HG02884 (cell line): ENCODE measurements at regions not wholly inside any gene's neighbourhood (a gene's known extent, or its start where the extent isn't known, plus 50 kb on each side); places are given as distances from the start of the nearest gene placed in this dataset.

Source experiments
- ATAC-seq: cut with Tn5 transposase; IDR thresholded peaks from one replicate; pipeline ENCODE4 v1.9.1; 2021; ENCODE audit warnings: mild to moderate bottlenecking, moderate library complexity; ENCODE audit not compliant: unreplicated experiment

DNA sequence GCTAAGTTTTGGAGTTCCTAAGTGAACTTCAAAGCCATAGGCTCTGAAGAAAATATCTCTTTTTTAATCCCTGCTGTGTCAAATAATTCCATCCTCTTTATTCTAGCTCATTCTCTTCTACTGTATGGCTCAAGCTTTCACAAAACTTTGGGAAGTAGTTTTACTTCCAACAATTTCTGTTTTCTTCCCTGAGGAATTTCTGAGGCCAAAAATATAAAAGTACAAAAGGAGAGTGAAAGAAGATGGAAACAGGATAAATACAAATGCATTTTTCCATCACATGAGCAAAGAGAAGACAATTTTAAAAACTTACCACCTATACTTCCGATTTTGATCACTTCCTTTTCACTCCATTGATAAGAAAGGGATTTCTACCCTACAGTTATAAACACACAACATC, 585.7 kb upstream of the DAB2 start:
- no peak for ATAC-seq

DNA sequence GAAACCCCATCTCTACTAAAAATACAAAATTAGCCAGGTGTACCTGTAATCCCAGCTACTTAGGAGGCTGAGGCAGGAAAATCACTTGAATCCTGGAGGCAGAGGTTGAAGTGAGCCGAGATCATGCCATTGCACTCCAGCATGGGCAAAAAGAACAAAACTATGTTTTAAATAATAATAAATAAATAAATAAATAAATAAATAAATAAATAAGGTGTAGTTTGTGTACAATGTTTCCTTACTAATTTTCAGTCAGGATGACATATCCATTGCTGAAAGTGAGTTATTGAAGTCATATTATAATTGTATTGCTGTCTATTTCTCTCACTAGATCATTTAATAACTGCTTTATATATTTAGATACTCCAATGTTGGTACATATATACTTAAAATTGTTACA, 581.5 kb upstream of the DAB2 start:
- ATAC-seq = no peak

- no peak for ATAC-seq
Measured at GRCh38 chr5:40001796-40002195, 577.0 kb upstream of the DAB2 start.

- ATAC-seq = no peak
Measured at GRCh38 chr5:39998518-39998917, 573.7 kb upstream of the DAB2 start.

DNA sequence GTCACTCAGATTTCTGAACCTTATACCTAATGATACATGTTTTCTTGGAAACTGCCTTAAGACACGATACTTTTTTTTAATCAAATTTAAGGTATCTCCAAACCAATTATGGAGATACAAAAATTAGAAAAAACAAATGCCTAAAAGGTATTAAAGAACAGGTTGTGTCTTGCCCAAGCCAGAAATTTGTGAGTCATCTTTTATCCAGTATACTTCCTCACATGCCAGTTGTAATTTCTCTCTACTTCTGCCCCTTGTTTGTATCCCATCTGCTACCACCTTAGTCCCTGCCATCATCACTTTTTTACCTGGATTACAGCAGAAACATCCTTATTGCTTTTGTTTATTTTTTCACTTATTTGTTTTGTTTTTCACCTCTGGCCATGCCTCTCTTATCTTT, 571.2 kb upstream of the DAB2 start:
- no peak for ATAC-seq

DNA sequence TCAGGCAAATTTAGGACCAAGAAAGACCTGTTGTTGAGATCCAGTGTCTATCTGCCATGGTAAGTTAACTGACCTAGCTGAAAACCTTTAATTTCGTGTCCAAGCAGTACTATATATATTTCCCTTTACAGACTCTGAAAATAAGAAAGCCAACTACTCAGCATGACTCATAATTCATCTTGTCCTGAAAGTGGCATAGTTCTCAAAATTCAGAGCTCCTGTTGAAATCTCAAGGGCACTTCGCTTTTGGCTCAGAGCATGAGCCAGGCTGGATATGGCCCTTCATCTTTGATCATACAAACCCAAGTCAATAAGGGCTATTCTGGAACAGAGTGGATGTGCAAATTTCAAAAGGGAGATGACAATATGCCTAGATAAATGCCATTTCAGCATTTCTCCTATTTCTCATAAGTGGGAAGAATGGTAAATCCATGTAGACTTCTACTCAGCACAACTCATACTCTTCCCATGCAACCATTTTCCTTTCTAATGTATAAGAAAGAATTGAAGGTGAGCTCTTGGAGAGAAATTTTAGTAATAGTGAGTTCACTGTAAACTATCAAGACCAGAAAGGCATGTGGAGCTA, 567.9 kb upstream of the DAB2 start:
- no peak for ATAC-seq

- no peak for ATAC-seq
Measured at GRCh38 chr5:39986614-39987013, 561.8 kb upstream of the DAB2 start.

DNA sequence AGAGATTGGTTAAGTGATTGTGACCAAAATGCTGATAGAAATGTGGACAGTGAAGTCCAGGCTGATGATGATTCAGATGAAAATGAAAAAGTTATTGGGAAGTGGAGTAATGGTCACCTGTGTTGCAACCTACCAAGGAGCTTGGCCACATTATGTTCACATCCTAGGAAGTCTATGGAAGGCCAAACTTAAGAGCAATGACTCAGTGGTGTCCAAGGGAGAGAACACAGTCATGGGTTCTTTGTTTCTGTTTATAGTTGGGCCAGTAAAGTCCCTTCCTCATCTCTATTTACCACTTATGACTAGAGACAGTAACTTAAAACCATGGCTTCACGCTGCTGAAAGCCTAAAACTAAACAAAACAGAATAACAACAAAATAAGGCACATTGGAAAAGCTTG, 555.3 kb upstream of the DAB2 start:
- no peak for ATAC-seq

GRCh38 chr5:39977066-39977655, 552.4 kb upstream of the DAB2 start:
- no peak for ATAC-seq

GRCh38 chr5:39970117-39970798, 545.5 kb upstream of the DAB2 start:
- no peak for ATAC-seq

DNA sequence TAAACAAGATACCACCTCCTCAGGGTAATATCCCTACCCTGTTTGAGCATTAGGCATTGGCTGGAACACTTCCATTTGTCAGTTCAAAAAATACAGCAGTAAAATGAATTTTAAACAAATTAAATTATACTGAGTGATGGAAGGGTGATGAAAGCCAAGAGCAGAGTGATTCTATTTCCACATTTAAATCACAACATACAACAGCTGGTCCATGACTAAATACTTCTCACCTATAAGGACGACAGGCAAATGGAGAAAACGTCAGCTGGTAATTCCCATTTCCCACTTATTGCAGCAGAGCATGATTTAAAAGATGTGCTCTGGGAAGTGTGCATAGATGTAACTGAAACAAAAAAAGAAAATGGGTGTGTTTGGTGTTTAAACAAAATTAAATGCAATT, 543.6 kb upstream of the DAB2 start:
- ATAC-seq = no peak

GRCh38 chr5:39955156-39955555, 530.4 kb upstream of the DAB2 start:
- no peak for ATAC-seq

GRCh38 chr5:39951070-39951469, 526.3 kb upstream of the DAB2 start:
- no peak for ATAC-seq

DNA sequence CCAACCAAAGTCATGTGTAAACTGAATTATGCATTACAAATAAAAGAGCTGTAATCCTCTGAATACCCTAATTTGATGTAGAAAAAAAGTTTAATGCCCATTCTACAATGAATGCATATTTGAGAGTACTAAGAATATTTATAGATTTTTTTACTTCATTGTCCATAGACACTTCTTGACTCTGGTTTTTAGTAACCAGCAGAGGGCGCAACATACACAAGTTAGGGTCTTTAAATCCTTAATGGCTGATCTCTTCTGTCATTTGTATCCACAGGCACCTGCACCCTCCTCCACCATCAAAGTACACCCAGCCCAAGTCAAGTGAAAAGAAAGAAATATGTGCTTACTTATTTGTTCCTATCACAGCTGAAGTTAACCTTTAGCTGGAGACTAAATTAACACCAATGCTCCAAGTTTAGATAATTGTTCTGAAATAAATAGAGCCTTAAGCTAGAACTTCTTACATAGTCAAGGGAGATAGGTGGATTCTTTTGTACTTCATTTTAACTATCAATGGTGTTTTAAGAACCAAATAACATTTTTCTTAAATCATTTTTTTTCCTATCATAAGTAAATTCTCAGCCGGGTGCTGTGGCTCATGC, 524.2 kb upstream of the DAB2 start:
- peak; percentile 96 for ATAC-seq

DNA sequence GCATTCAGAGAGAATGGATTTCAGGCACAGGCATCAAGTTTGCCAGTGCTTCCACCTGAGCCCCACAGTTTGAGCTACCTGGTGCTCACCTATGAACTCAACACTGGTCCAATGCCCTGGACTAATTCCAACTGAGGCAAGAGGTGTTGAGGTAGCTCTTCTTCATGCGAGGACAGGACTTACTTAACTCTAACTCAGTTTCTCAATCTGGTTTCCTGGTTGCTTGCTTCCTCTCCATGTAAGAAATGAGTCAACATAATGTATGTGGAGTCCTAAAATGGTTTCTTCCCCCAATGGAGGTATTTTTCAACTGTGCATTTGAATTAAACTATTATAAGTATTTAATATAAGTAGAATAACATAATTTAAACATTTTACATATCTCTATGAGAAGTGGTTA, 523.6 kb upstream of the DAB2 start:
- ATAC-seq = no peak

DNA sequence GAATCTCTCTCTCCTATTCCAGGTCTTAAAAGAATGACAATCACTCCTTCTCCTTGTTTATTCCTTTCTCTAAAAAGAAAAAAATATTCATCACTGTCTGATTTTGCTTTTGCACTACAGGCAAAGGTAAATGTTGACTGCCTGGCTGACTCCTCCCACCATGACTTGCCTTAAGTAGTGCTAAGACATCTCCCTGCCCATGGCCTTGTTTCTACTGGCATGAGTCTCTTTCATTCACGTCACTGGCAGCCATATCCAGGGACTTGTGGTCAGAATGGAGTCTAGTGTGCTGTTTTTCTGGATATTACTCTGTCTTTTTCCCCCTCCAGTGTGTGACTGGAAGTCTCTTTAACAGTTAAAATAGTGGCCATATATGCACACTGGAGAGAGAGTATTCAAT, 522.9 kb upstream of the DAB2 start:
- ATAC-seq = no peak

DNA sequence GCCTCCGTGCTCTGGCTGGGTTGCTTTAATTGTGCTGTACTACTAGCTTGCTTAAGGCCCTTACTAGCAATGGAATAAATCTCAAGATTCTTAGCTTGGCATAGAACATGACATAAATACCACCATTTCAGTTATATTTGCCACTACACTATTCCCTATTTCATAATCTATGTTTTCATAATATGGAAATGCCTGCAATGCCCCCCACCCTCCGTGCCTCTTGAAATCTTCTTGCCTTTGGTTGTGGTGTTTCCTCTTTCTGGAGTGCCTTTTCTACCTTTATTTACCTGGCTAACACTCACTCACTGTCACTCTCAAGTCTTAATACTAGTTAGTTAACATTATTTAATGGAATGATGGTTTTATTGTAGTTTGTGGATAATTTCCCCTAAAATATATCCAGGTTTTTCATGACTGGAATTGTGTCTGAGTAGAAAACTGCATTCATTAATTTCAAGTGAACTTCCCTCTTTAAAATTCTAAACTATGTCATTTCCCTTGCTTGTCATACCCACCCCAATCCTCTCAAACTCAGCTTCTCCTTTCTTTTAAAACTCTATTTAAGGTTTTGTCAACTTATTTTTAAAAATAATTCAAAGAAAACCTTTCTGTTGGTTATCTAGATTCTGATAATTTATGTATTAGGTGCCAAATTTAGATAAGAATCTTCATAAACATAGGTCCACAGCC, 521.7 kb upstream of the DAB2 start:
- no peak for ATAC-seq

DNA sequence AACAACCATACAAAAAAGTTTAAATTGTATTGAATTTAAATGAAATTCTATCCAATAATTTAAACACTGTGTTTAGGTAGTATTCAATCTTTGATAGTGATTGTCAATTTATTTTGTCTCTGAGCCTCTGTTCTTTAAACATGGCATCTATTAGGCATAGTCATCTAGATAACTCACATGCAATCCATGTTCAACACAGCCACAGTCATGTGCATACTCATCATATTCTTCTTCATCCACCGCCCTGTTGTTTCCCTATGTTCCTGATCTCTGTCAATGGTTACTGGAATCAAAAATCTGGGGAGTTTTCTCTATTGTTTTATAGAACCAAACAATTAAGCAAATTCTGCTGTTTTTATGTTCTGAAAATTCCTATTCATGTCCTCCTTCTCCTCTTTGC, 521.1 kb upstream of the DAB2 start:
- no peak for ATAC-seq

DNA sequence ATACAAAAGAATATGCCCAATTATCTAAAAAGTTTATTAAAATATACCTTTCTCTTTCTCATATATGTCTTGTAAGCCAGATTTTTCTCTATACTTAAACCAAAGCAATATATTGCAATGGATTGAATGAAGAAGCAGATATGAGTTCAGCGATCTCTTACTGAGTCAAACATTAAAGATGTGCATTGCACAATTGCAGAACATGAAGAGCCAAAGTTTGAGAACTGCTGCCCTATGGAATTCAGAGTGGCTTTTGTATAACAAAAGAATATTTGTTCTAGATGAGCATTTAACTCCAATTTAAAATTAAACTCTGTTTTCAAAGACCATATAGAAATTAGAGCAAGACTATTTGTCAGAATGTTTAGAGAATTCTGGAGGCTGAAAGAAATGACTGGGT, 519.0 kb upstream of the DAB2 start:
- no peak for ATAC-seq

- no peak for ATAC-seq
Measured at GRCh38 chr5:39942606-39943005, 517.8 kb upstream of the DAB2 start.

GRCh38 chr5:39941416-39941815, 516.6 kb upstream of the DAB2 start:
- ATAC-seq = no peak

- no peak for ATAC-seq
Measured at GRCh38 chr5:39934830-39935229, 510.1 kb upstream of the DAB2 start.
